ENCODE measurements at regions not wholly inside any gene's neighbourhood (a gene's known extent, or its start where the extent isn't known, plus 50 kb on each side); places are given as distances from the start of the nearest gene placed in this dataset.

GRCh38 chr13:107422421-107422820 lies 792.9 kb downstream of the LIG4 start:
- Histone ChIP-seq H3K27me3 (ENCODE audit: low read depth, low read length) (no peaks in the 10 kb centered on the region), H3K4me3 (ENCODE audit: low read depth in 1 of 2, low read length in 2 of 2) (no peak overlapping the region), H3K27ac (ENCODE audit: low read length) (no peak overlapping the region), H3K9me3 (ENCODE audit: control insufficient read depth in 1 of 2, low read length in 2 of 2) (no peaks in the 10 kb centered on the region), H3K36me3 (ENCODE audit: control insufficient read depth in 1 of 2, insufficient read depth in 2 of 2, low read length in 2 of 2) (no peaks in the 10 kb centered on the region), H3K4me1 (ENCODE audit: control insufficient read depth in 1 of 2, insufficient read depth in 2 of 2, low read length in 2 of 2) (no peaks in the 10 kb centered on the region)

DNA sequence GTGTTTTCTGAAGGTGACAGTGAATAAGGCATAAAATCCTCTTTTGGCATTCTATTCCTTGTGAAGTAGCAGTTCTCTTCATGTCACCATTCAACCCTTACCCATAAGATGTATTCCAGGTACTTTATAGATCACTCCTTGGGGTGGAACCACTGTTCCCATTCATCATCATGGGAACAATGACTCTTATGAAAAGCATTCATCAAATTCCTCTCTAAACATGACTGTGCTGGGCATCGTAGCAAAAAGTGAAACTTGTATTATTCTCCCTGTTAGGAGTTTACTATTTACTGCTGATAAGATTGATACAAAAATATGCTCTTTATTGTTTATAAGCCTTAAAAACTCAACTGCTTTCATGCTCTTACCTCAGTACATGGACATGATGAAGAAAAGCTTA lies 793.4 kb downstream of the LIG4 start:
- Histone ChIP-seq H3K4me1 (ENCODE audit: control insufficient read depth in 1 of 2, insufficient read depth in 2 of 2, low read length in 2 of 2) (no peaks in the 10 kb centered on the region), H3K9me3 (ENCODE audit: control insufficient read depth in 1 of 2, low read length in 2 of 2) (no peaks in the 10 kb centered on the region)

GRCh38 chr13:107421028-107421427 lies 794.3 kb downstream of the LIG4 start:
- Histone ChIP-seq H3K9me3 (ENCODE audit: control insufficient read depth in 1 of 2, low read length in 2 of 2) (no peaks in the 10 kb centered on the region), H3K4me3 (ENCODE audit: low read depth in 1 of 2, low read length in 2 of 2) (no peak overlapping the region), H3K36me3 (ENCODE audit: control insufficient read depth in 1 of 2, insufficient read depth in 2 of 2, low read length in 2 of 2) (no peaks in the 10 kb centered on the region), H3K27ac (ENCODE audit: low read length) (no peak overlapping the region), H3K27me3 (ENCODE audit: low read depth, low read length) (no peaks in the 10 kb centered on the region), H3K4me1 (ENCODE audit: control insufficient read depth in 1 of 2, insufficient read depth in 2 of 2, low read length in 2 of 2) (no peaks in the 10 kb centered on the region)

More for the DNA sequence above, 793.4 kb downstream of the LIG4 start:
- H3K36me3 ChIP-seq (ENCODE audit: control insufficient read depth in 1 of 2, insufficient read depth in 2 of 2, low read length in 2 of 2) = no peaks in the 10 kb centered on the region
- H3K4me3 ChIP-seq (ENCODE audit: low read depth in 1 of 2, low read length in 2 of 2) = no peak overlapping the region
- H3K27ac ChIP-seq (ENCODE audit: low read length) = no peak overlapping the region
- no peaks in the 10 kb centered on the region for H3K27me3 ChIP-seq (ENCODE audit: low read depth, low read length)

- no peak overlapping the region for H3K27ac ChIP-seq (ENCODE audit: low read length)
- no peaks in the 10 kb centered on the region for H3K27me3 ChIP-seq (ENCODE audit: low read depth, low read length)
- H3K4me1 ChIP-seq (ENCODE audit: control insufficient read depth in 1 of 2, insufficient read depth in 2 of 2, low read length in 2 of 2) = no peaks in the 10 kb centered on the region
- no peaks in the 10 kb centered on the region for H3K9me3 ChIP-seq (ENCODE audit: control insufficient read depth in 1 of 2, low read length in 2 of 2)
- no peaks in the 10 kb centered on the region for H3K36me3 ChIP-seq (ENCODE audit: control insufficient read depth in 1 of 2, insufficient read depth in 2 of 2, low read length in 2 of 2)
- H3K4me3 ChIP-seq (ENCODE audit: low read depth in 1 of 2, low read length in 2 of 2) = no peak overlapping the region
Observed at GRCh38 chr13:107413005-107413404, 802.3 kb downstream of the LIG4 start.

GRCh38 chr13:107407074-107407473 lies 808.3 kb downstream of the LIG4 start:
- H3K4me3 ChIP-seq (ENCODE audit: low read depth in 1 of 2, low read length in 2 of 2) = no peak overlapping the region
- no peak overlapping the region for H3K27ac ChIP-seq (ENCODE audit: low read length)
- no peaks in the 10 kb centered on the region for H3K4me1 ChIP-seq (ENCODE audit: control insufficient read depth in 1 of 2, insufficient read depth in 2 of 2, low read length in 2 of 2)
- no peaks in the 10 kb centered on the region for H3K27me3 ChIP-seq (ENCODE audit: low read depth, low read length)
- peaks cover 0 to 5% of the 10 kb centered on the region in 2 donors for H3K9me3 ChIP-seq (ENCODE audit: control insufficient read depth in 1 of 2, low read length in 2 of 2)
- no peaks in the 10 kb centered on the region for H3K36me3 ChIP-seq (ENCODE audit: control insufficient read depth in 1 of 2, insufficient read depth in 2 of 2, low read length in 2 of 2)

DNA sequence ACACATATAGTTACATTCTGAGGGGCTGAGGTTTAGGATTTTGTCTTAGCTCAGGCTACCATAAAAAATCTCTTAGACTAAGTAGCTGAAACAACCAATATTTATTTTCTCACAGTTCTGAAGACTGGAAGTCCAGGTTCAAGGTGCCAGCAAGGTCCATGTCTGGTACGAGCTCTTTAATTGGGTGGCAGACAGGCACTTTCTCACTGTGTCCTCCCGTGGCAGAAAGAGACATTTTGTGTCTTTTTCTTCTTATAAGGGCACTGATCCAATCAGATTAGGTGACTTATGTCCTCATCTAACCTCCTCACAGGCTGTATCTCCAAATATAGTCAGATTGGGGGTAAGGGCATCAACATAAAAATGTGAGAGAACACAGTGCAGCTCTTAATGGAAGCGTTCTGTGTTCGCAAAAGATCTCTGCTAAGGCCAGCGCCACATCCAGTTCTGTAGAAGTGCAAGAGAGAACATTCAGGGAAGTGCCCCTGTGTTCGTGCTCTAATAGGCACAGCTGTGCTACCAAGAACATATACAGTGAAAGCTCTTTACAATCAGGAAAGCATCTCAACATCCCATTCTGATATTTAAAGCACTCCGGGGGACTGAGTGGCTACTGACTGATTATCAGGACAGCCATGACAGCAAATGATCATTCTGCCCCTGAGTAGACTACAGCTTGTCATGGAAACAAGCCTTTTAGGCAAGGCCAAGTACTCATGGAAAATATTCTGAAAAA lies 819.2 kb downstream of the LIG4 start:
- Histone ChIP-seq H3K4me1 (ENCODE audit: control insufficient read depth in 1 of 2, insufficient read depth in 2 of 2, low read length in 2 of 2) (no peaks in the 10 kb centered on the region), H3K27ac (ENCODE audit: low read length) (no peak overlapping the region), H3K27me3 (ENCODE audit: low read depth, low read length) (no peaks in the 10 kb centered on the region), H3K9me3 (ENCODE audit: control insufficient read depth in 1 of 2, low read length in 2 of 2) (no peaks in the 10 kb centered on the region), H3K36me3 (ENCODE audit: control insufficient read depth in 1 of 2, insufficient read depth in 2 of 2, low read length in 2 of 2) (no peaks in the 10 kb centered on the region), H3K4me3 (ENCODE audit: low read depth in 1 of 2, low read length in 2 of 2) (no peak overlapping the region)

- H3K27ac ChIP-seq (ENCODE audit: low read length) = no peak overlapping the region
- H3K27me3 ChIP-seq (ENCODE audit: low read depth, low read length) = no peaks in the 10 kb centered on the region
- no peak overlapping the region for H3K4me3 ChIP-seq (ENCODE audit: low read depth in 1 of 2, low read length in 2 of 2)
- H3K9me3 ChIP-seq (ENCODE audit: control insufficient read depth in 1 of 2, low read length in 2 of 2) = no peaks in the 10 kb centered on the region
- H3K36me3 ChIP-seq (ENCODE audit: control insufficient read depth in 1 of 2, insufficient read depth in 2 of 2, low read length in 2 of 2) = no peaks in the 10 kb centered on the region
- no peaks in the 10 kb centered on the region for H3K4me1 ChIP-seq (ENCODE audit: control insufficient read depth in 1 of 2, insufficient read depth in 2 of 2, low read length in 2 of 2)
Observed at GRCh38 chr13:107392205-107392604, 823.1 kb downstream of the LIG4 start.

- H3K4me3 ChIP-seq (ENCODE audit: low read depth in 1 of 2, low read length in 2 of 2) = no peak overlapping the region
- H3K9me3 ChIP-seq (ENCODE audit: control insufficient read depth in 1 of 2, low read length in 2 of 2) = no peaks in the 10 kb centered on the region
- no peaks in the 10 kb centered on the region for H3K27me3 ChIP-seq (ENCODE audit: low read depth, low read length)
- H3K36me3 ChIP-seq (ENCODE audit: control insufficient read depth in 1 of 2, insufficient read depth in 2 of 2, low read length in 2 of 2) = no peaks in the 10 kb centered on the region
- no peak overlapping the region for H3K27ac ChIP-seq (ENCODE audit: low read length)
- H3K4me1 ChIP-seq (ENCODE audit: control insufficient read depth in 1 of 2, insufficient read depth in 2 of 2, low read length in 2 of 2) = no peaks in the 10 kb centered on the region
Observed at GRCh38 chr13:107387525-107387924, 819.6 kb upstream of the ARGLU1 start.

- no peak overlapping the region for H3K27ac ChIP-seq (ENCODE audit: low read length)
- no peaks in the 10 kb centered on the region for H3K27me3 ChIP-seq (ENCODE audit: low read depth, low read length)
- no peak overlapping the region for H3K4me3 ChIP-seq (ENCODE audit: low read depth in 1 of 2, low read length in 2 of 2)
- no peaks in the 10 kb centered on the region for H3K4me1 ChIP-seq (ENCODE audit: control insufficient read depth in 1 of 2, insufficient read depth in 2 of 2, low read length in 2 of 2)
- H3K36me3 ChIP-seq (ENCODE audit: control insufficient read depth in 1 of 2, insufficient read depth in 2 of 2, low read length in 2 of 2) = no peaks in the 10 kb centered on the region
- no peaks in the 10 kb centered on the region for H3K9me3 ChIP-seq (ENCODE audit: control insufficient read depth in 1 of 2, low read length in 2 of 2)
Observed at GRCh38 chr13:107379407-107380155, 811.6 kb upstream of the ARGLU1 start.

DNA sequence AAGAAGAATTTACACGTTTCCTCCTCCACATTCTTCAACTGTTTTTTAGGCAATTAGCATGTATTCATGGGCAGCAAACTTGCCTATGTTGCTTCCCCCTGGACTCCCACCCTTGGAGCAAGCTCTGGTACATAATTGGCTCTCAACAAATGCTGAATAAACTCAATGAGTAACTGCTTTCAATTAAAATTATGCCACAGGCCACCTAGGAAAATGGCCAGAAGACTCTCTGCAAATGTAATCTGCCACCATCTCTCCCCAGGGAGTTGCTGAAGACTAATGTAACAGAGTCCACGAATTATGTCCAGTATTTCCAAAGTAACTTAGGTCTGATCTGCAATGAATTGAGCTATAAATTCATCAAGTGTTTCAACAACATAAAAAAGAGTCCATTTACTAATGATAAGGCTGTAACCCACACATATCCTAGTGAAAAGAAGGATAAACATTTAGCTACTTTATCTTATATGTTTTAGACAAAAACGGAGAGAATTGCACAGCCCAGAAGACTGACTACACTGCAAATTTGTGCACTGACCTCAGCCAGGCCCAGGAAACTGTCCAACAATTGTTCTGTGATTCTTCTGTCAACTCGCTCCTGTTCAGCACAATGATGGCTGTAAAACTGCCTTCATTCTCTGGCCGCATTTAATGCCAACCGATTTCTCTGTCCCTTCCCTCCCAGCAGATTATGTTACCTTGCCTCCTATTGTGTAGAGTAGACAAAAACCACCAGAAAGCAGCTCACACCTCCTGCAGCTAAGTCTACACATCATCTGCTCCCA lies 808.6 kb upstream of the ARGLU1 start:
- no peak overlapping the region for H3K27ac ChIP-seq (ENCODE audit: low read length)
- H3K27me3 ChIP-seq (ENCODE audit: low read depth, low read length) = no peaks in the 10 kb centered on the region
- H3K9me3 ChIP-seq (ENCODE audit: control insufficient read depth in 1 of 2, low read length in 2 of 2) = no peaks in the 10 kb centered on the region
- no peaks in the 10 kb centered on the region for H3K36me3 ChIP-seq (ENCODE audit: control insufficient read depth in 1 of 2, insufficient read depth in 2 of 2, low read length in 2 of 2)
- H3K4me1 ChIP-seq (ENCODE audit: control insufficient read depth in 1 of 2, insufficient read depth in 2 of 2, low read length in 2 of 2) = no peaks in the 10 kb centered on the region
- no peak overlapping the region for H3K4me3 ChIP-seq (ENCODE audit: low read depth in 1 of 2, low read length in 2 of 2)

- H3K27me3 ChIP-seq (ENCODE audit: low read depth, low read length) = no peaks in the 10 kb centered on the region
- no peak overlapping the region for H3K27ac ChIP-seq (ENCODE audit: low read length)
- H3K36me3 ChIP-seq (ENCODE audit: control insufficient read depth in 1 of 2, insufficient read depth in 2 of 2, low read length in 2 of 2) = no peaks in the 10 kb centered on the region
- H3K4me3 ChIP-seq (ENCODE audit: low read depth in 1 of 2, low read length in 2 of 2) = no peak overlapping the region
- no peaks in the 10 kb centered on the region for H3K9me3 ChIP-seq (ENCODE audit: control insufficient read depth in 1 of 2, low read length in 2 of 2)
- H3K4me1 ChIP-seq (ENCODE audit: control insufficient read depth in 1 of 2, insufficient read depth in 2 of 2, low read length in 2 of 2) = no peaks in the 10 kb centered on the region
Observed at GRCh38 chr13:107375701-107376340, 807.9 kb upstream of the ARGLU1 start.
